ENCODE measurements at regions not wholly inside any gene's neighbourhood (a gene's known extent, or its start where the extent isn't known, plus 50 kb on each side); places are given as distances from the start of the nearest gene placed in this dataset.
"Not testable (repeated sequence)": the region's sequence is repeated elsewhere in the genome, so short reads cannot be mapped to it uniquely, and the experiment has no call there.

GRCh38 chr1:146487555-146487954, 258.7 kb upstream of the NOTCH2NLA start:
- DNase-seq = not testable (repeated sequence)

DNA sequence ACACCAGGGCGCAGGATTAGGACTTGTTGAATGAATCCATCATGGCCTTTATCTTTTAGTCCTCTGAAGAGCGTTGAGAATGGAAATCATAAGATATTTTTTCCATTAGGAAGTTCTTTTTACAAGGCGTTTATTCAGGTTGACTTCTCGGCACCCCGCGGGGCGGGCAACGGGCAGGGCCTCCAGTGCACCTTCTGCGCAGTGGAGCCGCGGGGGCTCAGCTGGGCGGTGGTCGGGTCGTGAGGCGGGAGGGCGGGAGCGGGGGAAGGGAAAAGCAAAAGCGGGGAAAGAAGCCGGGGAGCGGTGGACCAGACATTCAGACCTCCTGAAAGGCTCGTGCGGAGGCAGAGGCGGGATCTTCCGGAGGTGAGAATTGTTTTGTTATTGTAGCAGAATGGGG, 258.3 kb upstream of the NOTCH2NLA start:
- not testable (repeated sequence) for DNase-seq

- DNase-seq = not testable (repeated sequence)
These were observed 257.6 kb upstream of the NOTCH2NLA start for GRCh38 chr1:146486300-146487014.

GRCh38 chr1:146484195-146484594, 255.4 kb upstream of the NOTCH2NLA start:
- DNase-seq = not testable (repeated sequence)

DNA sequence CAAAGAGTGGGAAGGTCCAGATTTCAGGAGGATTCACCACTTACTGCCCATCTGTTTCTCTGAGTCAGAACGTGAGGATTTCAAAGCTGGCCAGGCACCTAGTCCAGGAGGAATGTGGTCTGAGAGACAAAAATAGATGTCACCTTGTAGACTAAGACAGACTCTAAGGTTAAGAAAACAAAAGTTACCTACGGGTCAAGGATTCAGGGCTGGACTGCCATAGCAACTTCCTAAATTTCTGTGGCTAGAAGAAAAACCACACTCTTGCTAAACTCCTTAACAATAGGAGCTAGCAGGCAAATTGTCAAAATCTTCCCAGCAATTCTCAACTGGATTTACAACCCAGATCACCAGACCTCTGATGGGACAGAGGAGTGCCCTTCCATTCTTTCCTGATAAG, 250.4 kb upstream of the NOTCH2NLA start:
- not testable (repeated sequence) for DNase-seq

DNA sequence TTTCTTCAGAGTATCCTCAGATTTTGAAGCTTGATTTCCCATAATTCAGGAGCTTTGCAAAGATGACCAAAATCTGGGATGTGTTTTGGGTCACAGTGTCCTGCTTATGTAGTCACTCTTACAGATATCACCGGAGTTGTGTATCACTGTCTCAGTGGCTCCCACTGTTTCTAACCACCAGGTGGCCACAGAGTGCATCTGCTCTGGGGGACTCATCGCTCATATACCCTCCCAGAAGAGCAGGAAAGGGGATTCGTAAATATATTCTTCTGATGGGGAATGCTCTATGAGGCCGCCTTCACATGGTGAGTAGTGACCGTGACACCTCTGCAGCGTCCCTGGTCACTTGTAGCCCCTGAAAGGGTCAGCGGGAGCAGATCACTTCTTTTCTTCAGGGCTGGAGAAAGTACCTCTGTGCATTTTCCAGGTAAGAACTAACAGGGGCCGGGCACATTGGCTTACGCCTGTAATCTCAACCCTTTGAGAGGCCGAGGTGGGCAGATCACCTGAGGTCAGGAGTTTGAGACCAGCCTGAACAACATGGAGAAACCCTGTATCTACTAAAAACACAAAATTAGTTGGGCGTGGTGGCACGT, 249.4 kb upstream of the NOTCH2NLA start:
- DNase-seq = peak in 3 of 6 experiments; percentile 5 to 29 (median 16)

- DNase-seq = not testable (repeated sequence)
These were observed 246.3 kb upstream of the NOTCH2NLA start for GRCh38 chr1:146475086-146475485.

DNA sequence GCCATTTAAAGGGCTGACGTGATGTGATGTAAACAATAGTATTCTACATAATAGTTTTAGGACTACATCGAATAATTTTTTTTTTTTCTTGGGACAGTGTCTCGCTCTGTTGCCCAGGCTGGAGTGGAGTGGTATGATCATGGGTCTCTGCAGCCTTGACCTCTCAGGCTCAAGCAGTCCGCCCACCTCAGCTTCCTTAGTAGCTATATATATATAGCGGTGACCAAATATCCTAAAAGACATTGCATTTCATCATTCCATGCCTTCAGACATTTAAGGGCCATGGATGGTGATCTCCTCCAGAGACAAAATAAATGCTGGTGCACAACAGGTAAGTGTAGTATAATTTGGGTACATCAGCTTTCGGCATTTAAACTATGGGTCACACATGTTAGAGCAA, 245.4 kb upstream of the NOTCH2NLA start:
- DNase-seq = not testable (repeated sequence)

DNA sequence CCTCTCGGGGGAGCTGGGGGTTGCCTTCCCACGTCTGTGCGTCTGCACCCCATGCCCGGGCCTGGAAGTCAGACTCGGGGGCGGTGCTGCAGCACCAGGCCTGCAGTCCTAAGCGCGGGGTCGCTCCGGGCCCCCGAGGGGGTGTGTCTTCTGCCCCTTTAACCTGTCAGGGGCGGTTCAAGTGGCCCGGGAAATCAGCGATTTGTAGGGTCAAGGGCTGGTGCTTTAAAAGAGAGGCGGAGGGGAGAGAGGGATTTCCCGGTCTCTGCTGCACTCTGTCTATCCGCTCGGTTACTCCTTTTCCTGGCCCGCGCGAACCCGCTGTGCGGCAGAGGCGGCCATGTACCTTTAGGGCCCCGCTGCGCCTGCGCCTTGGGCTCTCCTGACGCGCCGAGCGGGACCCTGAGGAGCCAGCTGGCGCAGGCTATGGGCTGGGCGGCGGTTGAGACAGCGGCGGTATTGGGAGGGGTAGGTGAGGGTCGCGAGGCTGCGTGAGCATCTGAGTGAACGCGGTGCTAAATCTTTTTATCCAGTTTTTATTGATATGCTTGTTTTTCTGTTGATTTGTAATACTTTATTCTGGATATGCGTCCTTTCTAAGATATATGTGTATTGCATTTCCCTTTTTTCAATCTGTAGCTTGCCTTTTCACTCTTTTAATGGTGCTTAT, 243.5 kb upstream of the NOTCH2NLA start:
- DNase-seq = peak; percentile 65 to 81 (median 72)

- not testable (repeated sequence) for DNase-seq
These were observed 231.1 kb upstream of the NOTCH2NLA start for GRCh38 chr1:146459939-146460338.

DNA sequence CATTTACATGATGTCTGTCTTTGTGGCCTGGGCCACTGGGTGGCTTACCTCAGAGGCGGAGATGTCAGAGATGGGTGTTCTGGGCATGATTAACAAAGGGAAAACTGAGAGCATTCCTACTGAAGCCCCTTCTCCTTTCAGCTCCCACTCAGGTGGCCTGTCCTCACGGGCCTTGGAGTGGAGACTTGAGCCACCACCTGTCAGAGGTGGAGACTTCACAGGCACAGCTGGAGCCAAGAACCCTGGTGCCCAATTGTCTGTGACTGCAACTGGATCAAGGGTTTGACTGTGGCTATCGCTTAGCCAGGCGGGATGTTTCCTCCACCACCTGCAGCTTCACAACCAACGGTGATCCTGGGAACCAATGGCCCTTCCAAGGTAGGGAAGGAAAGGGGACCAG, 230.5 kb upstream of the NOTCH2NLA start:
- not testable (repeated sequence) for DNase-seq

DNA sequence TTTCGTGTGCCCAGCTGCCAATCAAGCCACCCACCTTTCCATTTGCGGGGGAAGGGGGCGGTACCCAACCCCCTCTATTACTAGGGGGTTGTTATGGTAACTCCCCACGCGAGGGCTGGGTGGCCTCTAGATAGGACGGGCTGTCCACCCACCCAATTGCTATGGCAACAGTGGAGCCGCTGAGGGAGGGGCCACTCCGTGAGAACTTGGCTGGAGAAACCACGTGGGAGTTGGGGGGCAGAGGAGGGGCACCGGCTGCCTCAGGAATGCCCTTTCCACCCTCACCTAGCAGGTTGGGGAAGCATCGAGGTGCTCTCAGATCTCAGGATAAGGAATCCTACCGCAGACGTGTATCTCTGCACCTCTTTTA, 220.0 kb upstream of the NOTCH2NLA start:
- DNase-seq = not testable (repeated sequence)

- DNase-seq = not testable (repeated sequence)
These were observed 219.5 kb upstream of the NOTCH2NLA start for GRCh38 chr1:146448212-146448876.

DNA sequence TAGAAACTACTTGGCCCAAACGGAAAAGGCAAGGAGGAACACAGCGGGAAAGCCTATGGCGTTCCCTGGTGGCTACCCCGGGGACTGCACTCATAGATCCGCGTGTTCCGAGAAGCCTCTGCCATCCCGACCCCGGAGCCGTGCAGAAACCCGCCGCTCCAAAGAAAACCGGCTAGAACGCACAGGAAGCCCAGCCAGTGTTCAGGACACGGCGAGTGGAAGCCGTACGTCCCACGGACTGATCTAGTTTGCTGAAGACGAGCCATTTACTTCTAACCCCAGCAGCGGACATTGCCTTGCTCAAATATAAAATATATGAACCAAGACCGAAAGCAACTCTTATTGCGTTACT, 215.0 kb upstream of the NOTCH2NLA start:
- DNase-seq = peak in 5 of 6 experiments; percentile 12 to 63 (median 51)

GRCh38 chr1:146443088-146443870, 214.5 kb upstream of the NOTCH2NLA start:
- peak in 3 of 6 experiments; percentile 7 to 31 (median 21) for DNase-seq

DNA sequence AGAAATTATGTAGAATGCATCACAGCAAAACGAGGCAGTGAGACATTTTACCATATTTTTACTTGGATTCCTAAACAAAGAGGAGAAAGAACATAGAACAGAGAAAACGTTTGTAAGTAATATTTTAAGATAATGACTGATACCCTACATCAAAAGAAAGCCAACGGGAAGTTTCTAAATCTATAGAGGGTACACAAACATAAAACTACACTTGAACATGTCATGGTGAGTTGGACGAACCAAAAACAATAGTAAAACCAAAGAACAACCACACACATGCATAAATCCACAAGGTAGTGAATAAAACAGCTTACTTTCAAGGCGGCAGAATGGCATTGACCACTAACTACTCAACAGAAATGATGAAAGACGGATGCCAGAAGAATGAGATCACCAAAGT, 209.7 kb upstream of the NOTCH2NLA start:
- DNase-seq = not testable (repeated sequence)

DNA sequence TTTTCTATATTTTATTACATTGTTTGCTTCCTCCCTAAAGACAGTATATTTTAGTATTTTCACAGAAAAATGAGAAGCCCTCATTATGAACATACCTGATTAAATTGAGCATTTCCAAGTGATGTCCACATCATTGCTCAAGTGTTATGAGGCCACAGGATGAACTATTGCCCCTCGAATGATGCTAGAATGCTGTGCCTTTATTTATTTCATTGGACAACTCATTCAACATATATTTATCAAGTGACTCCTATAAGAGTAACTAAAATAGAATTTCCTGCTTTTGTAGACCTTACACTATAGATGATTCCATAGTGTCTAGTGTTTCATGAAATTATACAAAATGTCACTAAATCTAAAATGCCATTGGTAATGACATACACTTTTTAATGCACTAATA, 187.8 kb upstream of the NOTCH2NLA start:
- DNase-seq = not testable (repeated sequence)

DNA sequence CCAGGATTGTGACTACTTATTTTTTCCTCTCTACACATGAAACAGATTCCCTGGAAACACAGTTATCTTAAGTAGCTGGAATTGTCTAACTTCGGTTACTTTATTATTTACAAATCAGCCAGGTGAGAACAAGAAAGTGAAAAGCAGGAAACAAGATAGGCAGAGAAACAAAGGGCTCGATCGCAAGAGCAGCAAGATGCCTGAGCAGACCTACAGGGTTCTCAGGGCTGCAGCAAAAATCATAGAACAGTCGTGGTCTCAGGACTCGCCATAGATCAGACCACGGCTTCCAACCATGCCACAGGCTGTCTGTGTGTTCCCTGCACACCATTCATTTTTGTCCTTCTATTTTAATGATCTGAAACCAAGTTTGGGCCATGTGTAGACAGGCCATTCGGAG, 186.2 kb upstream of the NOTCH2NLA start:
- not testable (repeated sequence) for DNase-seq

DNA sequence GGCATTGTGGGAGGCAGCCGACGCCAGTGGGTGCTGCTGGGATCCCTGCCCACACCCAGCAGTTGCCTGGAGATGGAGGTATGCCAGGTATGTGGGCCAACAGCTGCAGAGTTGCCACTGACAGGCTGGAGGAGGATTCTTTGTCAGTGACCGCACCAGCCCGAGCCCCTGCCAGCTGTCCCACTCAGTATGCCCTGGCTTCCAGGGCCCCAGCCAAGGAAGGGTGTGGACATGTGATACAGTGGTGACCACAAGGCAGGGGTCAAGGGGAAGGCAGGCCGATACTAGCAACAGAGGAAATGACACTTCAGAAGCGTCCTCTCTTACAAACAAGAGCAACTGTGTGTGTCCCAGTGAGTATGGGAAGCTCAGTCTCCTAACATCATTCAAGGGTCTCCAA, 185.1 kb upstream of the NOTCH2NLA start:
- not testable (repeated sequence) for DNase-seq

- peak in 4 of 6 experiments; percentile 21 to 76 (median 49) for DNase-seq
These were observed 183.1 kb upstream of the NOTCH2NLA start for GRCh38 chr1:146411923-146412322.

DNA sequence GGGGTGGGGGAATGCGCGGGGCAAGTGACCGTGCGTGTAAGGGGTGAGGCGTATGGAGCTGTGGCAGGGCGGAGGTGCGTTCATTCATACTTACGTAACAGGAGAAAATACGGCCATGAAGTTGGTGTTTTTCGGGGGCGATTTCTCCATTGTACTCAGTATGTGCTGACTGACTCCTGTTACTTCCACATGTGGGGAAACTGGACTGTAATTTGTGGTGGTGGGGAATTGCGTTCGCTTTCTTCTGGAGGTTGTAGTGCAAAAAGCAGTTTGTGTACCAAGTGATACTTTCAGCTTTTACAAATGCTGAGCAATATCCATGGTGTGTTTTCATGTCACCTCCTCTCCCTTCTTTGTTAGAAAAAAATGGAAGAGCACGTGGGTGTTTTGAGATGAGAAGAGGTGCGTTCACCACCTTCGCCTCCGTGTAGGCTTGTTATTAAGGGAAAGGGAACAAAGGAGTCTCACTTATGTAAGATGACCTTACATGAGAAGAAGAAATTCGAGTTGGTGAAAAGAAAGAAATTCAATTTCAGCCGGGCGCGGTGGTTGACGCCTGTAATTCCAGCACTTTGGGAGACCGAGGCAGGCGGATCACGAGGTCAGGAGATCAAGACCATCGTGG, 181.1 kb upstream of the NOTCH2NLA start:
- DNase-seq = peak in 3 of 6 experiments; percentile 11 to 50 (median 22)

Measured in stimulated activated naive CD4-positive, alpha-beta T cell (primary cell).